Muscle of arm (tissue), 1 donor: ENCODE measurements at regions not wholly inside any gene's neighbourhood (a gene's known extent, or its start where the extent isn't known, plus 50 kb on each side); places are given as distances from the start of the nearest gene placed in this dataset.

Experiments used
- DNase-seq: peaks from one replicate; pipeline ENCODE4 v3.0.0-alpha.2; 2013

- no peak for DNase-seq
Measured at GRCh38 chr1:184219414-184219813, 167.4 kb upstream of the C1orf21 start.

- no peak for DNase-seq
Measured at GRCh38 chr1:184219883-184220282, 166.9 kb upstream of the C1orf21 start.

GRCh38 chr1:184221087-184221486 lies 165.7 kb upstream of the C1orf21 start:
- DNase-seq = no peak

- peak; percentile 23 for DNase-seq
Measured at GRCh38 chr1:184222652-184223052, 164.2 kb upstream of the C1orf21 start.

GRCh38 chr1:184223216-184223615 lies 163.6 kb upstream of the C1orf21 start:
- DNase-seq = no peak

- DNase-seq = no peak
Measured at GRCh38 chr1:184225283-184226099, 161.3 kb upstream of the C1orf21 start.

GRCh38 chr1:184226100-184226487 lies 160.7 kb upstream of the C1orf21 start:
- no peak for DNase-seq

- no peak for DNase-seq
Measured at GRCh38 chr1:184228558-184228957, 158.3 kb upstream of the C1orf21 start.

GRCh38 chr1:184237588-184237987 lies 149.2 kb upstream of the C1orf21 start:
- no peak for DNase-seq

- no peak for DNase-seq
Measured at GRCh38 chr1:184241446-184241845, 145.4 kb upstream of the C1orf21 start.

- DNase-seq = no peak
Measured at GRCh38 chr1:184242507-184242943, 144.3 kb upstream of the C1orf21 start.

GRCh38 chr1:184244962-184245361 lies 141.9 kb upstream of the C1orf21 start:
- no peak for DNase-seq

GRCh38 chr1:184247671-184248070 lies 139.2 kb upstream of the C1orf21 start:
- DNase-seq = no peak

- DNase-seq = no peak
Measured at GRCh38 chr1:184253921-184254320, 132.9 kb upstream of the C1orf21 start.

GRCh38 chr1:184254849-184255248 lies 132.0 kb upstream of the C1orf21 start:
- DNase-seq = no peak

- peak; percentile 30 for DNase-seq
Measured at GRCh38 chr1:184255560-184255959, 131.3 kb upstream of the C1orf21 start.

GRCh38 chr1:184257873-184258272 lies 129.0 kb upstream of the C1orf21 start:
- DNase-seq = no peak

GRCh38 chr1:184258525-184258924 lies 128.3 kb upstream of the C1orf21 start:
- no peak for DNase-seq

GRCh38 chr1:184260382-184260781 lies 126.4 kb upstream of the C1orf21 start:
- DNase-seq = no peak

- no peak for DNase-seq
Measured at GRCh38 chr1:184262109-184262508, 124.7 kb upstream of the C1orf21 start.

- DNase-seq = no peak
Measured at GRCh38 chr1:184267747-184268146, 119.1 kb upstream of the C1orf21 start.

GRCh38 chr1:184270556-184270955 lies 116.3 kb upstream of the C1orf21 start:
- DNase-seq = no peak

GRCh38 chr1:184272175-184272866 lies 114.5 kb upstream of the C1orf21 start:
- no peak for DNase-seq
